ENCODE measurements at regions not wholly inside any gene's neighbourhood (a gene's known extent, or its start where the extent isn't known, plus 50 kb on each side); places are given as distances from the start of the nearest gene placed in this dataset.

- POLR2A ChIA-PET, result interaction anchor here (0.7 to 1.4 kb wide), 2 partner anchors 12 to 263 kb away, joined by 3 read pairs; no protein-coding TSS in a partner anchor
- Histone ChIP-seq H3K79me2 (ENCODE audit: control insufficient read depth, insufficient read depth, low read length) (no peaks in the 10 kb centered on the region), H3K36me3 (ENCODE audit: control insufficient read depth in 2 of 2, insufficient read depth in 2 of 2, low read length in 1 of 2) (no peaks in the 10 kb centered on the region), H2AFZ (ENCODE audit: control insufficient read depth, low read depth, low read length) (no peak overlapping the region), H3K9ac (ENCODE audit: control insufficient read depth, insufficient read depth, low read length) (no peak overlapping the region), H4K20me1 (ENCODE audit: control insufficient read depth, insufficient read depth) (no peaks in the 10 kb centered on the region), H3K4me3 (no peak overlapping the region), H3K9me3 (replicated peaks; ENCODE audit: control insufficient read depth, insufficient read depth, low read length) (no peaks in the 10 kb centered on the region), H3K4me1 (ENCODE audit: control insufficient read depth, insufficient read depth, low read length) (peaks cover under 1% of the 10 kb centered on the region), H3K27ac (ENCODE audit: control insufficient read depth, insufficient read depth) (no peak overlapping the region), H3K4me2 (ENCODE audit: control insufficient read depth, insufficient read depth) (no peak overlapping the region), H3K27me3 (replicated peaks in 1 of 2; ENCODE audit: control insufficient read depth in 2 of 2, insufficient read depth in 2 of 2, low read length in 1 of 2) (no peaks in the 10 kb centered on the region)
- 11% methylated on average over 3 of the region's 3 CpGs for WGBS (ENCODE audit: insufficient coverage, insufficient replicate concordance, low lambda C conversion rate, missing lambda C conversion rate)
- TF ChIP-seq LARP7 (IDR thresholded peaks at IDR 0.05) (0 out of 2 replicates have a peak, but pooled peaks have one; percentile 4), NBN (IDR thresholded peaks at IDR 0.05) (no peak), ZNF592 (IDR thresholded peaks at IDR 0.05) (no peak)
- in situ Hi-C loops (cut with MboI), result loop anchor here (5.0 to 10.0 kb wide), 2 partner anchors 264 to 361 kb away; no protein-coding TSS in a partner anchor
- ATAC-seq (peak; percentile 14; the same call in 2 of the 3 replicates), DNase-seq (ENCODE audit: low read depth, low spot score) (no peak), FAIRE-seq (no peak)
- intact Hi-C loops (cut with micrococcal nuclease; ENCODE audit: unreplicated experiment), result loop anchor here (1.0 to 2.0 kb wide), 3 partner anchors 121 to 263 kb away; no protein-coding TSS in a partner anchor
- no TSS peak for BruUV-seq (replicated peaks)
- SMC1A ChIA-PET (ENCODE audit: uncharacterized antibody, unreplicated experiment), result interaction anchor here (0.6 to 5.6 kb wide), 19 partner anchors 8 to 985 kb away, joined by 3 to 95 read pairs (median 4); a partner anchor contains a TSS
- RAD21 ChIA-PET (ENCODE audit: unreplicated experiment), result interaction anchor here (0.6 to 2.4 kb wide), 15 partner anchors 10 to 981 kb away, joined by 3 to 93 read pairs (median 4); no protein-coding TSS in a partner anchor
- CTCF ChIA-PET, result interaction anchor here (0.7 to 4.3 kb wide), 40 partner anchors 10 to 651 kb away, joined by 3 to 241 read pairs (median 4); no protein-coding TSS in a partner anchor
Observed at GRCh38 chr14:100645982-100646314, 58.7 kb upstream of the BEGAIN start.
